Activated CD8-positive, alpha-beta memory T cell treated with anti-CD3 and anti-CD28 coated beads for 48 hours (primary cell): ENCODE measurements at regions not wholly inside any gene's neighbourhood (a gene's known extent, or its start where the extent isn't known, plus 50 kb on each side); places are given as distances from the start of the nearest gene placed in this dataset.

Experiments used
- DNase-seq, 3 experiments: peaks; one replicate each; pipeline ENCODE4 v3.0.0-alpha.2; 2020; ENCODE audit warnings: low read depth in 2 of 3, low spot score in 2 of 3

GRCh38 chr13:30004204-30004603 is 153.8 kb upstream of the UBL3 start:
- no peak for DNase-seq

- no peak for DNase-seq
These were observed 152.2 kb upstream of the UBL3 start for GRCh38 chr13:30002577-30002976.

- no peak for DNase-seq
These were observed 150.0 kb upstream of the UBL3 start for GRCh38 chr13:30000370-30000765.

GRCh38 chr13:29999492-30000369 is 149.3 kb upstream of the UBL3 start:
- DNase-seq = no peak

GRCh38 chr13:29996316-29996715 is 145.9 kb upstream of the UBL3 start:
- DNase-seq = no peak

GRCh38 chr13:29994911-29995595 is 144.6 kb upstream of the UBL3 start:
- no peak for DNase-seq

GRCh38 chr13:29993716-29994488 is 143.5 kb upstream of the UBL3 start:
- no peak for DNase-seq

GRCh38 chr13:29993196-29993595 is 142.8 kb upstream of the UBL3 start:
- DNase-seq = no peak

- DNase-seq = no peak
These were observed 140.9 kb upstream of the UBL3 start for GRCh38 chr13:29991343-29991742.

GRCh38 chr13:29987340-29987739 is 136.9 kb upstream of the UBL3 start:
- no peak for DNase-seq

GRCh38 chr13:29980339-29980738 is 129.9 kb upstream of the UBL3 start:
- DNase-seq = no peak

- no peak for DNase-seq
These were observed 127.8 kb upstream of the UBL3 start for GRCh38 chr13:29978211-29978610.

- DNase-seq = no peak
These were observed 127.2 kb upstream of the UBL3 start for GRCh38 chr13:29977476-29978120.

GRCh38 chr13:29976535-29976934 is 126.1 kb upstream of the UBL3 start:
- DNase-seq = no peak

- no peak for DNase-seq
These were observed 124.9 kb upstream of the UBL3 start for GRCh38 chr13:29975283-29975682.

GRCh38 chr13:29969286-29969685 is 118.9 kb upstream of the UBL3 start:
- no peak for DNase-seq

- DNase-seq = no peak
These were observed 113.9 kb upstream of the UBL3 start for GRCh38 chr13:29964181-29964845.

GRCh38 chr13:29963089-29963488 is 112.7 kb upstream of the UBL3 start:
- DNase-seq = no peak

- no peak for DNase-seq
These were observed 110.7 kb upstream of the UBL3 start for GRCh38 chr13:29961036-29961670.

GRCh38 chr13:29959603-29960002 is 109.2 kb upstream of the UBL3 start:
- DNase-seq = no peak
